ENCODE measurements at regions not wholly inside any gene's neighbourhood (a gene's known extent, or its start where the extent isn't known, plus 50 kb on each side); places are given as distances from the start of the nearest gene placed in this dataset.

GRCh38 chr6:97422171-97422570, 139.2 kb upstream of the MMS22L start:
- no peak for TF ChIP-seq CTCF (IDR thresholded peaks at IDR 0.05; ENCODE audit: insufficient read depth, low read depth, low read length)
- no peak for TF ChIP-seq EZH2 (IDR thresholded peaks at IDR 0.05; ENCODE audit: insufficient read depth, low read length)
